ENCODE measurements at regions not wholly inside any gene's neighbourhood (a gene's known extent, or its start where the extent isn't known, plus 50 kb on each side); places are given as distances from the start of the nearest gene placed in this dataset.

- no peak overlapping the region for H3K27ac ChIP-seq (ENCODE audit: extremely low read depth, low read depth, low read length)
- POLR2A ChIA-PET = no interaction called here
- TF ChIP-seq TCF7L2 (IDR thresholded peaks at IDR 0.05; ENCODE audit: borderline replicate concordance, low read depth, low read length) (no peak), ZNF837 (tag by site-specific recombination; IDR thresholded peaks at IDR 0.05) (no peak), ZNF362 (tag by site-specific recombination; IDR thresholded peaks at IDR 0.05) (no peak), ZNF792 (tag by site-specific recombination; IDR thresholded peaks at IDR 0.05) (no peak), ZNF394 (tag by site-specific recombination; IDR thresholded peaks at IDR 0.05; ENCODE audit: borderline replicate concordance) (no peak), FEZF1 (tag by site-specific recombination; IDR thresholded peaks at IDR 0.05) (no peak), ZNF146 (tag by site-specific recombination; IDR thresholded peaks at IDR 0.05) (no peak), GLI2 (tag by site-specific recombination; IDR thresholded peaks at IDR 0.05; ENCODE audit: borderline replicate concordance, low read depth) (no peak), ZSCAN18 (tag by site-specific recombination; IDR thresholded peaks at IDR 0.05) (no peak), ZNF341 (tag by site-specific recombination; IDR thresholded peaks at IDR 0.05; ENCODE audit: low read depth) (no peak)
- no peaks in the 10 kb centered on the region for H3K36me3 ChIP-seq (ENCODE audit: control insufficient read depth in 2 of 2, insufficient read depth in 1 of 2, low read length in 2 of 2)
- no peaks in the 10 kb centered on the region for H3K9me3 ChIP-seq (ENCODE audit: control insufficient read depth, insufficient read depth, low read depth, low read length)
- H3K4me1 ChIP-seq (ENCODE audit: control insufficient read depth, insufficient read depth, low read length) = no peaks in the 10 kb centered on the region
- no peak overlapping the region for H3K4me3 ChIP-seq (ENCODE audit: low read depth, low read length)
- CTCF ChIA-PET = no interaction called here
These were observed 353.2 kb downstream of the ZEB2 start for GRCh38 chr2:144166743-144167142.

GRCh38 chr2:144165599-144166250, 354.2 kb downstream of the ZEB2 start:
- no peak overlapping the region for H3K27ac ChIP-seq (ENCODE audit: extremely low read depth, low read depth, low read length)
- CTCF ChIA-PET = no interaction called here
- POLR2A ChIA-PET = no interaction called here
- H3K9me3 ChIP-seq (ENCODE audit: control insufficient read depth, insufficient read depth, low read depth, low read length) = no peaks in the 10 kb centered on the region
- no peak overlapping the region for H3K4me3 ChIP-seq (ENCODE audit: low read depth, low read length)
- H3K36me3 ChIP-seq (ENCODE audit: control insufficient read depth in 2 of 2, insufficient read depth in 1 of 2, low read length in 2 of 2) = no peaks in the 10 kb centered on the region
- TF ChIP-seq ZNF221 (tag by site-specific recombination; IDR thresholded peaks at IDR 0.05; ENCODE audit: borderline replicate concordance) (no peak), PBX3 (CRISPR knock-in tag; IDR thresholded peaks at IDR 0.05) (no peak), ZNF248 (tag by site-specific recombination; IDR thresholded peaks at IDR 0.05) (no peak), ZNF37A (tag by site-specific recombination; IDR thresholded peaks at IDR 0.05) (no peak), KLF17 (tag by site-specific recombination; IDR thresholded peaks at IDR 0.05) (no peak), ZNF398 (tag by site-specific recombination; IDR thresholded peaks at IDR 0.05) (no peak), SALL2 (tag by site-specific recombination; IDR thresholded peaks at IDR 0.05; ENCODE audit: borderline replicate concordance) (no peak), SP3 (tag by site-specific recombination; IDR thresholded peaks at IDR 0.05) (no peak), ZNF138 (tag by site-specific recombination; IDR thresholded peaks at IDR 0.05; ENCODE audit: borderline replicate concordance) (no peak), ZNF239 (tag by site-specific recombination; IDR thresholded peaks at IDR 0.05) (no peak), ZBTB44 (tag by site-specific recombination; IDR thresholded peaks at IDR 0.05) (no peak), ZNF184 (tag by site-specific recombination; IDR thresholded peaks at IDR 0.05) (no peak)
- no peaks in the 10 kb centered on the region for H3K4me1 ChIP-seq (ENCODE audit: control insufficient read depth, insufficient read depth, low read length)
